HG03066 (cell line): ENCODE measurements at regions not wholly inside any gene's neighbourhood (a gene's known extent, or its start where the extent isn't known, plus 50 kb on each side); places are given as distances from the start of the nearest gene placed in this dataset.
A peak's percentile ranks its signal among the peaks of the same experiment; 100 is the strongest.

Experiments used
- ATAC-seq: cut with Tn5 transposase; IDR thresholded peaks from one replicate; pipeline ENCODE4 v1.9.1; 2021; ENCODE audit warnings: low read depth; ENCODE audit not compliant: unreplicated experiment

DNA sequence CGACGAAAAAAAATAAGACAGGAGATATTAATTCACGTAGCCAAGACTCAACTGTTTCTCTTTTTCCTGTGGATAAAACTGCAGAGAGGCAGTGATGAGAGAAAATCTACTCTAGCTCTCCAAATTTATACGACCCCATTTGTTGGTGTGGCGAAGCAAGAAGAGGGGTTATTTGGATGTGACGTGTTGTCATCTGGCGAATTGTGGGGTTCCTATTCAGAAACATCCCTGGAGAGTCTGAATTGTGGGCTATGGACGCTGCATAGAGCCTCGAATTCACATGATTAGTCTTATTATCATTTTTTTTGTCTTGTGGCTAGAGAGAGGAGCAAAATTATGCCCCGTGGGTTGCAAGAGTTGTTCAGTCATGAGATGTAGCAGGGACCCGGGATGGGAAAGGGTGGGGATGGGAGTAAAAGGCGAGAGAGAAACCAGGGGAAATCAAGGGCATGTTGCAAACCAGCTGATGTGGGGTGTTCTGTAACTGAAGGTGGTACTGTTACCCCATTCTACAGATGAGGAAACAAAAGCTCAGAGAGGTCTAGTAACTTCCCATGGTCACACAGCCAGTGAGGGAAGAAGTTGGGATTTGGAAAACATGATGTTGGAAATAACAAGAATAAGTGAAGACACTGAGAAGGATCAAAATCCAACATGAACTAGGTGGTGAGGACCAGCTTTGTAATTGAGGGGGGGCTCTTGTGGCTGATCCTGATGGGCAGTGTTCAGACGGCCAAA is 69.2 kb upstream of the SFMBT2 start:
- ATAC-seq: no peak

DNA sequence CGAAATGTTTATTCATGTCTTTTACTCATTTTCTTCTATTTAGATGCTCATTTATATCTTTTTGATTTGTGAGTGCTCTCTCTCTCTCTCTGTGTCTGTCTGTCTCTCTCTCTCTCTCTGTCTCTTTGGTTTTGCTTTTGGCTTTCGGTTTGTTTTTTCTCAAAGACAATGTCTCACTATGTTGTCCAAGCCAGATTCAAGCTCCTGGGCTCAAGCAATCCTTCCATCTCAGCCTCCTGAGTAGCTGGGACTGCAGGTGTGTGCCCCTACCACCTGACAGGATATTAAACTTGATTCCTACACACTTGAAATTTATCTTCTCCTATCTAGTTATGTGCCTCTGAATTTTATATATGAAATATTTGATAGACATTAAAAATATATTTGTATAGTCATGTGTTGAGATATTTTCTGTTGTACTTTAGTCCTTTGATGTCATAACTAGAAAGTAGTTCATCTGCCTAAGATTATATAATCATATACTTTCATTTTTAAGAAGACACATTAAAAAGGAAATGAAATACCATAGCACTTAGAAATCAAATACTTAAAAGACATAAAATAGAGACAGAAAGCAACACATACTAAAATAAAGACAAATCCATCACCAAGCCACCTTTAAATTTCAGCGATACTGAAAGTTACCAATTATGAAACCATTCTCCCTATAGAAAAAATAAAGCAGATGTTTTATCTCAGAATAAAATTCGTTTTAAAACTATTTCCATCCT is 68.1 kb upstream of the SFMBT2 start:
- no peak for ATAC-seq

DNA sequence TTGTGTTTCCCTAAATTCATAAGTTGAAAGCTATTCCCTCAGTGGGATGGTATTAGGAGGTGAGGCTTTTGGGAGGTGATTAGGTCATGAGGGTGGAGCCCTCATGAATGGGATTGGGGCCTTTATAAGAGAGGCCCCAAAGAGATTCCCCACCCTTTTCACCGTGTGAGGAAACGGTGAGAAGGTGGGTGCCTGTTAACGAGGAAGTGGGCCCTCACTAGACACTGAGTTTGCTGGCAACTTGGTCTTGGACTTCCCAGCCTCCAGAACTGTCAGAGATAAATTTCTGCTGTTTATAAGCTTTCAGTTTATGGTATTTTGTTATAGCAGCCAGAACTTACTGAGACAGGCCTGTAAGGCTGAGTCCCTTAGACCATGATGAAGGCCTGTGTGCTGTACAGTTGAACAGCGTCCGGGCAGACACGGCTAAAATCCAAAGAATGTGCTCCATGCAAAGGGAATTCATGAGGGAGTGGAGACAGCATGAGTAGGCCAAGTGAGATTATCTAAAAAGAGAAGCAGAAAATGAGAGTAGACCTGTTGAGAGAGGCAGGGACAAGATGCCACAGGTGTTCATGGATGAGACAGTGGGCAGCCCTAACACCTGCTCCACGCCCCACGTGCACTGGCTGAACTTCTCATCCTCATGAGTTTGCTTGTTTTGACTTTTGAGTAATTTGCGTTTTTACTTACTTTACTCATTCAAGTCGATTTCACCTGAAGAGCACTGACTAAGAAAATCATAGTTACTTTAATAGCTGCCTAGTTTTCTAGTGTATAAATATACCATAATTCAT is 66.9 kb upstream of the SFMBT2 start:
- no peak for ATAC-seq

DNA sequence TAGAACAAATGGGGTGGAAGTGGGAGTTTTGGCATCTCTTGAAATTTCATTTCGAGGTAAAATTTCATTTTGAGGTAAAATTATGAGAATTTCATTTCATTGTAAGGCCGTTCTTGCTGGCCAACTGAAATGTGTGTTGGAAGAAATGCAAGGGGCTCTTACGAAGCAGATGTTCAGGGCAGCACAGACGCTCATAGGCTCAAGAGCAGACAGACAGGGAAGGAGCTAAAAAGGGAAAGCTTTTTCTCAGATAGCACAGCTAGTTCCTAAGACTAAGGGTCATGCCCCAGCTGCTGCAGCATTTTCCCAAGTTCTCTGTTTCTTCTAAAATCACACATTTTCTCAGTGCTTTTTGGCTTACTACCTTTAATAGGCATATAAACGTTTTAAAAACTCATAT is 65.1 kb upstream of the SFMBT2 start:
- ATAC-seq: no peak

DNA sequence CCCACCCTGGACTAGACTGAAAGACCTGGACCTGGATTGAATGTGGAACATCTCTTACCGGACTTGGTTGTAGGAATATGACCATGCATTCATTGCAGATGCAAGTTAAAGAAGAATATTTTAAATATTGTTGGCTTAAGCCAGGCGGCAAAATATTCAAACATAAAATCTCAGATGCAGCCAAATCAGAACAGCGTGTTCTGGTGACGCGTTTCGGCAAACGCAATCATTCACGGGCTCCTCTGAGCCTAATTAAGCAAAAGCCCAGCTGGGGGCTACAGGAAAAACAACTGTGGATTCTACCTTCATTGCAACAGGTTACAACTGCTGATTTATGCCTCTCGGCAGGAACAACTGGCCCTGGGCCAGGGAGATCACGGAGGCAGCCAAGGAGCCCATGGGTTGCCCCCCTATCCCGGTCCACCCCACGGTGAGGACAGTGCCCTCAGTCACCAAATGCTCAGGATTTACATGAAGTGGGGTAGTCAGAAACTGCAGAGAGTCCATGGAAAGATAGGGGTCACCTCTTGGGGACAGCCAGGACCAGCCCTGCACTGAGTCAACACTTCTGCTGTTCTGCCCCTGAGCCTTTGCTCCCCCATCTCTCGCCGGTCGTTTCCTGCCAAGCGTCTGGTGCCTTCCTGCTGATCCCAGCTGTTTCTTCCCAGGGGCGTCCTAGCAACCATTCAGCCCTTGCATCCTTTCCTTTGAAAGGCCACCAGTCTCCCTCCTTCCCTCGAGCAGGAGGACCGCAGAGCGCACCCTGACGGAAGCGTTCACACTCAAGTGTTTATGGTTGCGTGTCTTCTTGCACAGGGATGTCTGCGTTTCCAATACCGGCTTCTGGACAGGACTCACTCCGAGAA is 64.4 kb upstream of the SFMBT2 start:
- ATAC-seq: no peak

DNA sequence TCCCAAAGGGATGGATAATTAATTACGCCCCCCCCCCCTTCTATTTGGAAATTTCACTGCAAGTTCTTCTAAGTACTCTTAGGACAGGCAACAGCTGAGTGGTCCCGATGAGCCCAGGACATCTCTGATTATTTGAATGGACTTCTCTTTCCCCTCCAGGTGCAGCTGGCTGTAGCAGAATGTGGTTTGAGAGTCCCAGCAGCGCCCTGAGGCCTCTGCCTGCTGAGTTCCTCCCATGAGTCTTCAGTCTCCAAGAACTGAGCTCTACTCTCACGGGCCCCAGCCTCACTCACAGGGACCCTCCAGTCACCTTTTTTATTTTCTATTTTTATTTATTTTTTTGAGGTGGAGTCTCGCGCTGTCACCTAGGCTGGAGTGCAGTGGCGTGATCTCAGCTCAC is 63.6 kb upstream of the SFMBT2 start:
- ATAC-seq: no peak

DNA sequence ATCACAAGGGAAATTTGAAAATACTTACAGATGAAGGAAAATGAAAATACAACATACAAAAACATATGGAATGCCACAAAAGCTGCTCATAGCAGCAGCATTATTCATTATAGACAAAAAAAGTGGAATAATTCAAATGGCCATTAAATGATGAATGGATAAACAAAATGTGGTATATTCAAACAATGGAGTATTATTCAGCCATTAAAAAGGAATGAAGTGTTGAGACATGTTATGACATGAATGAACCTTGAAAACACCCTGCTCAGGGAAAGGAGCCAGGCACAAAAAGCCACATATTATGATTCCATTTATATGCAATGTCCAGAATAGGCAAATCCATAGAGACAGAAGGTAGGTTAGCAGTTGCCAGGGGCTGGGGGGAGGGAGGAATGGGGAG is 62.6 kb upstream of the SFMBT2 start:
- ATAC-seq: no peak

DNA sequence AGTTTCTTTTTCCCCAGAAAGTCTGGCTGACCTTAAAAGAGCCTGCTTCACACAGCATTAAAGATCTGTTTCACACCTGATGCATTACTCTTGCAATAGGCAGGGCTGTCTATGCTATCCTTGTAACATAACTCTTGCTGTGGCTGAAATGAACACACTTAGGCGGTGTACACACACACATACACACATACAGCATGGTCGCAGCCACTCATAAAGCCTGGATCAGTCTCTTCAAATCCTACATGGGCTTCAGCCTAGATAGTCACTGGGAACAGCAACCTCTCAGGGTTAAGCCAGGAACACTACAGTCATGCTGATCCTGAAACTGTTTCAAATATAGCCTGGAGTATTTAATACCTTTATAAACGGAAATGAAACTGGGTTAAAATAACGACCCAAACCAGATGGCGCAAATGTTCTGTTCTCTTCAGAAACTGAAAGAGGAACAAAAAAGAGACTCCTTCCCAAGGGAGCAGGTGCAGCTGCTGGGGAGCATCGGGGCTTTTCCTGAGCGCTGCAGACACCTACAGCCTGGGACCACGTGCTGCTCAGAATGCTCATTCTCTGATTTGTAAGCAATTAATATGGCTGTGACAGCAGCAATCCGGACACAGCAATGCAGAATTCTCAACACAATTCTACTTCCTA is 61.0 kb upstream of the SFMBT2 start:
- peak; percentile 77 for ATAC-seq

DNA sequence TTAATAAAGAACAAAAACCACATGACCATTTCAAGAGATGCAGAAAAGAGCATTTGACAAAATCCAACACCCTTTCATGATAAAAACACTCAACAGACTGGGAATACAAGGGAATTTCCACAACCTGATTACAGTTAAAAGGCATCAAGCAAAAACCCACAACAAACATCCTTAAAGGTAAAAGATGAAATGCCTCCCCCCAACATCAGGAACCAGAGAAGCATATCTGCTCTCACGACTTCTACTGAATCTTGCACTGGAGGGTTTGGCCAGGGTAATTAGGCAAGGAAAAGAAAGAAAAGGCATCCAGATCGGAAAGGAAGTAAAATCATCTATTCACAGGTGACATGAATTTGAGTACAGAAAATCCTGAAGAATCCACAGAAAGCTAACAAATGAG is 59.5 kb upstream of the SFMBT2 start:
- ATAC-seq: no peak

DNA sequence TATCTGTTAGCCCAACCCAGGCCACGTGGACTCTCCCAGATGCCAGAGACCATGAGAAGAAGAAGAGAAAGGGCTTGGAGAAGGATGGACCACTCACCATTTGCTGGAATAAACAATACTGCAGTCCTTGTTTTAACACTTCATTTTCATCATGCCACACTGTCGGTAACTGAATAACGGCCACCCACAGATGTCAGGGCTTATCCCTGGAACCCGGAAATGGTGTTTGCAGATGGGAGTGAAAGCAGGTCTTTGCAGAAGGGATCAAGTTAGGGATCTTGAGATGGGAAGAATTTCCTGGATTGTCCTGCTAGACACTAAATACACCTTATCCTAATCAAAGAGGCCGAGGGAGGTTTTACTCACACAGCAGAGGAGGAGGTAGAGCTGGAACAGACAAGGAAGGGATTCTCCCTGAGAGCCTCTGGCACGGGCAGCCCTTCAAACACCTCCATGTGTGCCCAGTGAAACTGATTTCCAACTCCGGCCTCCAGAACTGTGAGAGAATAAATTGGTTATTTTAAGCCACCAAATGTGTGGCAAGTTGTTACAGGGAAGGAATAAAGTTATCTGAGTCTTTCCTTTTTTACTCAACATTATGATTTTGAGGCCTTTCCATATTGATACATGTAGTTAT is 56.3 kb upstream of the SFMBT2 start:
- ATAC-seq: no peak

DNA sequence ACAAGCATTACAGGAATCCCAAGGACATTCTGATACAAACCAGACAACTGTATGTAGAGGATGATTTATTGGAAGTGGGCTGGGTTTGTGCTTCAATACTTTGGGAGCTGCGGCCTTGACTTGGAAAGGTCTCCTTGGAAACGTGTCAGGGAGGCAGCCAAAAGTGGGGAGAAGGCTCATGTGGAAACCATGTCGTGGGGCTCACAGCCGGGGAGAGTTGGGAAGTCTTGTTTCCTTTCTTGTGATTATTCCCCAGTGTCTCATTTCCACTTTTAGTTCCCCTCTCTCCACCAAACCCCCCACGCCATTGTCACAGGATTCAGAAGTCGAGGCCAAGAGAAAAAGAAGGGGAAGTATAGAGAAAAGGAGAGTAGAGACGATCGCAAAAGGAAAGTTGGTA is 53.9 kb upstream of the SFMBT2 start:
- ATAC-seq: no peak
